GM21576 (cell line): ENCODE measurements at regions not wholly inside any gene's neighbourhood (a gene's known extent, or its start where the extent isn't known, plus 50 kb on each side); places are given as distances from the start of the nearest gene placed in this dataset.

Experiments
- ATAC-seq: cut with Tn5 transposase; IDR thresholded peaks from one replicate; pipeline ENCODE4 v1.9.1; 2021; ENCODE audit warnings: mild to moderate bottlenecking, moderate library complexity; ENCODE audit not compliant: unreplicated experiment

GRCh38 chr18:78699499-78699898 is 280.1 kb upstream of the SALL3 start:
- ATAC-seq = no peak

- no peak for ATAC-seq
Observed at GRCh38 chr18:78701771-78702396, 277.7 kb upstream of the SALL3 start.

GRCh38 chr18:78703291-78703690 is 276.3 kb upstream of the SALL3 start:
- no peak for ATAC-seq

- no peak for ATAC-seq
Observed at GRCh38 chr18:78704971-78705461, 274.6 kb upstream of the SALL3 start.

GRCh38 chr18:78709261-78709809 is 270.3 kb upstream of the SALL3 start:
- no peak for ATAC-seq

GRCh38 chr18:78711316-78711715 is 268.3 kb upstream of the SALL3 start:
- ATAC-seq = no peak

- no peak for ATAC-seq
Observed at GRCh38 chr18:78711971-78712370, 267.6 kb upstream of the SALL3 start.

GRCh38 chr18:78713069-78713468 is 266.5 kb upstream of the SALL3 start:
- ATAC-seq = no peak

- ATAC-seq = no peak
Observed at GRCh38 chr18:78713726-78714125, 265.9 kb upstream of the SALL3 start.

GRCh38 chr18:78716022-78716421 is 263.6 kb upstream of the SALL3 start:
- no peak for ATAC-seq

GRCh38 chr18:78716581-78716980 is 263.0 kb upstream of the SALL3 start:
- no peak for ATAC-seq

- ATAC-seq = no peak
Observed at GRCh38 chr18:78717051-78717765, 262.4 kb upstream of the SALL3 start.

GRCh38 chr18:78717766-78718150 is 261.9 kb upstream of the SALL3 start:
- no peak for ATAC-seq

- ATAC-seq = no peak
Observed at GRCh38 chr18:78719821-78720220, 259.8 kb upstream of the SALL3 start.

- no peak for ATAC-seq
Observed at GRCh38 chr18:78720456-78721237, 259.0 kb upstream of the SALL3 start.

GRCh38 chr18:78721238-78721875 is 258.3 kb upstream of the SALL3 start:
- no peak for ATAC-seq

GRCh38 chr18:78721981-78722380 is 257.6 kb upstream of the SALL3 start:
- no peak for ATAC-seq

- no peak for ATAC-seq
Observed at GRCh38 chr18:78722386-78722785, 257.2 kb upstream of the SALL3 start.

GRCh38 chr18:78722929-78723710 is 256.5 kb upstream of the SALL3 start:
- ATAC-seq = no peak

GRCh38 chr18:78724214-78724914 is 255.3 kb upstream of the SALL3 start:
- ATAC-seq = no peak
